ENCODE measurements at regions not wholly inside any gene's neighbourhood (a gene's known extent, or its start where the extent isn't known, plus 50 kb on each side); places are given as distances from the start of the nearest gene placed in this dataset.
A peak's percentile ranks its signal among the peaks of the same experiment; 100 is the strongest.
"Not testable (repeated sequence)": the region's sequence is repeated elsewhere in the genome, so short reads cannot be mapped to it uniquely, and the experiment has no call there.

DNA sequence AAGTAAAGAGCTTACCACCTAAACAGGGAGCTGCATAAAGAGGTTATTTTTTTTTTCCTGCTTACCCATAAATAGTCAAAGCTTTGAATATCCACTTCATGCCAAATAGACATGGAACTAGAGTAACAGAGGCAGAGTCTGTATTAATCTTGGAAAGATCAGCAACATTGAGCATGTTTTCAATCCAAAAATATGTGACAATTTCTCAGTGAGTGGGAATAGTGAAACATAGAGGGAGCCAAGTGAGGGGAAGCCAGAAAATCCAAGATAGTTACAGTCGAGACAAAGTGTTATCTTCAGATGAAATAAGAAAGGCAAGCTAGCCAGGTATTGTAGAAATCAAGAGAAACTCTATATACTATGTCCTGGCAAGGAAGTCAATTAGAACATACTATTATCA lies 122.3 kb upstream of the TACR3 start:
- DNase-seq: no peak

GRCh38 chr4:103810308-103810707 lies 90.5 kb upstream of the TACR3 start:
- DNase-seq: not testable (repeated sequence)

DNA sequence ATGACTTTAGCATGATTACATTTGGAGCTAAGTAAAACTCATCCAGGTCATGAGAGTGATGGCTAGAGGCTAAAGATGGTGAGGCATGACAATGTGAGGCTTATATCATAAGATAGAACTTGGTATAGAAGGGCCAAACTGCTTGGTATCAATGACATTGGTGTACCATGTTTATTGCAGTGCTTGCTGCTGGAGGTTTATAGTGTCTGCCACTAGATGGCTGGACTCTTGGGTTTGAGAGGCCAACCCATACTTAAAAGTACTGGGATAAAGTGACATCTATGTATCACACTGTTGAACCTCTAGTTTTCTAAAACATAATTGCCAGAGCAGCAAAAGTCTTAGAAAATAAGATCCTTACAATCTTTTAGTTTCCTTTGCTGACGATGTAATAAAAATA lies 83.0 kb upstream of the TACR3 start:
- DNase-seq: no peak

GRCh38 chr4:103787057-103787456 lies 67.3 kb upstream of the TACR3 start:
- DNase-seq: no peak

DNA sequence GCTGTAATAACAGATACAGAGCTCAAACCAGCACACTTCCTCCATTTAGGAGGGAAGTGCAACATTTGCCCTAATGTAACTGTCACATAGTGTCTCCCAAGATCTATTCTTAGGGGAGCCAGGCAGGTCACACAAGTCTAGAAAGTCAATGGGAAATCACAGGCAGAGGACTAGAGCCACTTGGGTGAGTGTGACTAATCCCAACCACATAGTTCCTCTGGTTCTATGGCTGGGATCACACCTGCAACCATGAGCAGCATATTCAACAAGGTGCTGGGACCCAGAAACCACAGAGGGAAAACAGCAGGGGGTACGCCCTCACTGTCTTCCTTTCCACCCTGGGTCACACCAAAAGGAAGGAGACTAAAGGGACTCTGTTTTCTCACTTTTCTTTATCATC lies 66.8 kb upstream of the TACR3 start:
- no peak for DNase-seq

DNA sequence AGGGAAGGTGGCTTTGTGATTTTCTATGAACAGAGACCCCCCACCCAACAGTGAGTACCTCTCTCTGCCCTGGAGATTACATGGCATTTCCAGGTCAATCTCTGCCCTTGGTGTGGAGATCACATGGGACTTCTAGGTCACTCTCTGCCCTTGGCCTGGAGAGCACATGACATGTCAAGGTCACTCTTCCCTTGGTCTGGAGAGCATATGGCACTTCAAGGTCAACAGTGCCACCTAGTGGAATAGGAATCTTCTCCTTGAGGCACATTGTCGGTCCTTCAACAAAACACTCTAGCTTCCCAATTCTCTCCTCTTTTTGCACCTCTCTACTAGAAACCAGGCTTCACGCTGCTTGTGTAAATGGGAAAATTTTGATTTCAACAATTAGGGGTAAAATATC lies 66.2 kb upstream of the TACR3 start:
- DNase-seq: peak; percentile 75

DNA sequence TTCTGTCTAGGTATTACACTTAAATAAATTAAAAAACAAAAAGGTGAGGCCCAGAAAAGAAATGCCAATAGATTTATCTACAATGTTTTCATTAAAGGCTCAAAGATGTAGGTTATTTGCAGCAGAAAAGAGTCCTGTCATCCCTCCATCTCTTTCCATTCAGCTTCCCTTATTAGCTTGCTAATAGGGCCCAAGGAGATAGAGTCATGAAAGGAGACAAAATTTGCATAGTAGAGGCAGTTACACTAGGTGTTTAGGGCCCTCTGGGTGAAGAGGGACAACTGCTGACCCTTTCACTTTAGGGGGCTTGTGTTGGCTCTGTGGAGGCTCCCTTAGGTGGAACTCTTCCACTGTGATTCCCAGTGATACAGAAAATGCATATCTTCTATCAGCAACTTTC lies 58.4 kb upstream of the TACR3 start:
- no peak for DNase-seq

GRCh38 chr4:103774326-103774825 lies 54.6 kb upstream of the TACR3 start:
- no peak for DNase-seq

GRCh38 chr4:103773691-103774231 lies 54.0 kb upstream of the TACR3 start:
- no peak for DNase-seq
